UCSD-AML1 (cell line): ENCODE measurements at regions not wholly inside any gene's neighbourhood (a gene's known extent, or its start where the extent isn't known, plus 50 kb on each side); places are given as distances from the start of the nearest gene placed in this dataset.

Experiments
- DNase-seq: peaks from one replicate; lab custom pipeline; 2025; ENCODE audit not compliant: unreplicated experiment; lab: John Stamatoyannopoulos, UW

GRCh38 chr7:88515301-88515700, 208.6 kb upstream of the STEAP4 start:
- DNase-seq, result no peak

GRCh38 chr7:88509341-88509740, 202.6 kb upstream of the STEAP4 start:
- DNase-seq, result no peak

GRCh38 chr7:88500131-88500530, 193.4 kb upstream of the STEAP4 start:
- no peak for DNase-seq

- DNase-seq, result no peak
These were observed 189.4 kb upstream of the STEAP4 start for GRCh38 chr7:88495881-88496725.

- no peak for DNase-seq
These were observed 185.5 kb upstream of the STEAP4 start for GRCh38 chr7:88492153-88492552.

- DNase-seq, result no peak
These were observed 184.2 kb upstream of the STEAP4 start for GRCh38 chr7:88490874-88491273.

- no peak for DNase-seq
These were observed 183.5 kb upstream of the STEAP4 start for GRCh38 chr7:88490161-88490560.

GRCh38 chr7:88485821-88486220, 179.1 kb upstream of the STEAP4 start:
- no peak for DNase-seq

- no peak for DNase-seq
These were observed 177.9 kb upstream of the STEAP4 start for GRCh38 chr7:88484551-88484950.

GRCh38 chr7:88480896-88481295, 174.2 kb upstream of the STEAP4 start:
- no peak for DNase-seq

- no peak for DNase-seq
These were observed 173.6 kb upstream of the STEAP4 start for GRCh38 chr7:88480271-88480670.

GRCh38 chr7:88477976-88478375, 171.3 kb upstream of the STEAP4 start:
- DNase-seq, result no peak

- no peak for DNase-seq
These were observed 158.9 kb upstream of the STEAP4 start for GRCh38 chr7:88465600-88465999.

- no peak for DNase-seq
These were observed 156.1 kb upstream of the STEAP4 start for GRCh38 chr7:88462799-88463198.

GRCh38 chr7:88460650-88461049, 154.0 kb upstream of the STEAP4 start:
- DNase-seq, result no peak

GRCh38 chr7:88458946-88459345, 152.3 kb upstream of the STEAP4 start:
- DNase-seq, result no peak

- DNase-seq, result no peak
These were observed 151.6 kb upstream of the STEAP4 start for GRCh38 chr7:88458279-88458678.

GRCh38 chr7:88457320-88457719, 150.6 kb upstream of the STEAP4 start:
- no peak for DNase-seq

GRCh38 chr7:88456490-88456889, 149.8 kb upstream of the STEAP4 start:
- DNase-seq, result no peak

GRCh38 chr7:88455696-88456095, 149.0 kb upstream of the STEAP4 start:
- DNase-seq, result no peak

- no peak for DNase-seq
These were observed 146.0 kb upstream of the STEAP4 start for GRCh38 chr7:88452646-88453045.

- DNase-seq, result no peak
These were observed 144.2 kb upstream of the STEAP4 start for GRCh38 chr7:88450874-88451273.

GRCh38 chr7:88449410-88449809, 142.7 kb upstream of the STEAP4 start:
- no peak for DNase-seq
